ENCODE measurements at regions not wholly inside any gene's neighbourhood (a gene's known extent, or its start where the extent isn't known, plus 50 kb on each side); places are given as distances from the start of the nearest gene placed in this dataset.

DNA sequence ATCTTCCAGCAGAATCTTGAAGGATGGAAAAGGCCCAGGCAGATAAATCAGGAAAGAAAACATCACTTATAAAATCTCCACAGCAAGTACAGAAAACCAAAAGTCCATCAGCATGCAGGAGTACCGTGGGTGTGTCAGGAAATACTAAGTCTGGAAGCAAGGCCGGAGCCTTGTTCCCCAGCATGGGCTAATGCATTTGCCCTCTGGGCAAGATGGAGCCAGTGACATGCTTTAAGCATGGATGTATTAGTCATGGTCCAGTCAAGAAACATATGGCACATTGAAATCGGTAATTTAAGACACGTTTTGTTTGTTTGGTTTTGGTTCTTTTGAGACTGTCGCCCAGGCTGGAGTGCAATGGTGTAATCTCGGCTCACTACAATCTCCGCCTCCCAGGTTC is 506.0 kb upstream of the JARID2 start:
- TF ChIP-seq, protein P1, sequence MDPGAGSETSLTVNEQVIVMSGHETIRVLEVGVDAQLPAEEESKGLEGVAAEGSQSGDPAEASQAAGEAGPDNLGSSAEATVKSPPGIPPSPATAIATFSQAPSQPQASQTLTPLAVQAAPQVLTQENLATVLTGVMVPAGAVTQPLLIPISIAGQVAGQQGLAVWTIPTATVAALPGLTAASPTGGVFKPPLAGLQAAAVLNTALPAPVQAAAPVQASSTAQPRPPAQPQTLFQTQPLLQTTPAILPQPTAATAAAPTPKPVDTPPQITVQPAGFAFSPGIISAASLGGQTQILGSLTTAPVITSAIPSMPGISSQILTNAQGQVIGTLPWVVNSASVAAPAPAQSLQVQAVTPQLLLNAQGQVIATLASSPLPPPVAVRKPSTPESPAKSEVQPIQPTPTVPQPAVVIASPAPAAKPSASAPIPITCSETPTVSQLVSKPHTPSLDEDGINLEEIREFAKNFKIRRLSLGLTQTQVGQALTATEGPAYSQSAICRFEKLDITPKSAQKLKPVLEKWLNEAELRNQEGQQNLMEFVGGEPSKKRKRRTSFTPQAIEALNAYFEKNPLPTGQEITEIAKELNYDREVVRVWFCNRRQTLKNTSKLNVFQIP (CRISPR knock-in tag; IDR thresholded peaks at IDR 0.05; ENCODE audit: borderline replicate concordance, low read depth), result no peak
- no peak for TF ChIP-seq ZFP3 (CRISPR knock-in tag; IDR thresholded peaks at IDR 0.05)
- no peak for TF ChIP-seq SNAI2 (CRISPR knock-in tag; IDR thresholded peaks at IDR 0.05)
- no peak for TF ChIP-seq PATZ1 (CRISPR knock-in tag; IDR thresholded peaks at IDR 0.05; ENCODE audit: borderline replicate concordance)
- TF ChIP-seq TCF4 (CRISPR knock-in tag; IDR thresholded peaks at IDR 0.05; ENCODE audit: borderline replicate concordance), result no peak
- no peak for TF ChIP-seq OSR1 (CRISPR knock-in tag; IDR thresholded peaks at IDR 0.05)
- TF ChIP-seq TOX (CRISPR knock-in tag; IDR thresholded peaks at IDR 0.05; ENCODE audit: borderline replicate concordance), result no peak
- TF ChIP-seq CSDC2 (CRISPR knock-in tag; IDR thresholded peaks at IDR 0.05), result no peak
- TF ChIP-seq ZFP30 (CRISPR knock-in tag; IDR thresholded peaks at IDR 0.05), result no peak
- no peak for TF ChIP-seq ZNF8 (CRISPR knock-in tag; IDR thresholded peaks at IDR 0.05)
- TF ChIP-seq ZNF565 (CRISPR knock-in tag; conservative IDR thresholded peaks at IDR 0.05; ENCODE audit: low read depth), result no peak
- no peak for TF ChIP-seq PPARA (CRISPR knock-in tag; IDR thresholded peaks at IDR 0.05; ENCODE audit: borderline replicate concordance)
- TF ChIP-seq CREB5 (CRISPR knock-in tag; IDR thresholded peaks at IDR 0.05; ENCODE audit: low read depth), result no peak
